C4-2B (cell line): ENCODE measurements at regions not wholly inside any gene's neighbourhood (a gene's known extent, or its start where the extent isn't known, plus 50 kb on each side); places are given as distances from the start of the nearest gene placed in this dataset.

Experiments
- ZFX ChIP-seq: fragments of 450-650 bp; IDR thresholded peaks from 2 replicates; pipeline ENCODE4 v1.6.1; 2017
- TF ChIP-seq, protein P1 (sequence below): fragments of 450-650 bp; conservative IDR thresholded peaks from 2 replicates; pipeline ENCODE4 v1.5.1; 2017; ENCODE audit warnings: mild to moderate bottlenecking

GRCh38 chr18:40534723-40535122 is 1420.3 kb upstream of the PIK3C3 start:
- TF ChIP-seq, protein P1, sequence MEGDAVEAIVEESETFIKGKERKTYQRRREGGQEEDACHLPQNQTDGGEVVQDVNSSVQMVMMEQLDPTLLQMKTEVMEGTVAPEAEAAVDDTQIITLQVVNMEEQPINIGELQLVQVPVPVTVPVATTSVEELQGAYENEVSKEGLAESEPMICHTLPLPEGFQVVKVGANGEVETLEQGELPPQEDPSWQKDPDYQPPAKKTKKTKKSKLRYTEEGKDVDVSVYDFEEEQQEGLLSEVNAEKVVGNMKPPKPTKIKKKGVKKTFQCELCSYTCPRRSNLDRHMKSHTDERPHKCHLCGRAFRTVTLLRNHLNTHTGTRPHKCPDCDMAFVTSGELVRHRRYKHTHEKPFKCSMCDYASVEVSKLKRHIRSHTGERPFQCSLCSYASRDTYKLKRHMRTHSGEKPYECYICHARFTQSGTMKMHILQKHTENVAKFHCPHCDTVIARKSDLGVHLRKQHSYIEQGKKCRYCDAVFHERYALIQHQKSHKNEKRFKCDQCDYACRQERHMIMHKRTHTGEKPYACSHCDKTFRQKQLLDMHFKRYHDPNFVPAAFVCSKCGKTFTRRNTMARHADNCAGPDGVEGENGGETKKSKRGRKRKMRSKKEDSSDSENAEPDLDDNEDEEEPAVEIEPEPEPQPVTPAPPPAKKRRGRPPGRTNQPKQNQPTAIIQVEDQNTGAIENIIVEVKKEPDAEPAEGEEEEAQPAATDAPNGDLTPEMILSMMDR = no peak
- TF ChIP-seq ZFX = no peak
